Astrocyte (in vitro differentiated cells and primary cell): ENCODE measurements at regions not wholly inside any gene's neighbourhood (a gene's known extent, or its start where the extent isn't known, plus 50 kb on each side); places are given as distances from the start of the nearest gene placed in this dataset.

Source experiments
- DNase-seq: peaks from one replicate; pipeline ENCODE4 v3.0.0-alpha.2; 2010; ENCODE audit warnings: low read depth
- FAIRE-seq: peaks from 2 replicates; lab custom pipeline; 2011; peaks lifted over from hg19 to GRCh38; lab: Jason Lieb, UNC
- H2AFZ ChIP-seq: 2 replicates; pipeline ENCODE4 v1.6.0; 2012; ENCODE audit warnings: low read depth, low read length, inconsistent platforms
- H3K27ac ChIP-seq: 2 replicates; pipeline ENCODE4 v1.5.1; 2011; ENCODE audit warnings: low read depth, low read length, inconsistent platforms
- H3K27me3 ChIP-seq: 2 replicates; pipeline ENCODE4 v1.6.0; 2011; ENCODE audit warnings: low read length, inconsistent platforms; ENCODE audit not compliant: insufficient read depth
- H3K36me3 ChIP-seq: 2 replicates; pipeline ENCODE4 v1.5.1; 2011; ENCODE audit warnings: low read length, inconsistent platforms; ENCODE audit not compliant: insufficient read depth
- H3K4me1 ChIP-seq: 2 replicates; pipeline ENCODE4 v1.5.1; 2011; ENCODE audit warnings: low read length, inconsistent platforms; ENCODE audit not compliant: insufficient read depth
- H3K4me2 ChIP-seq: 2 replicates; pipeline ENCODE4 v1.6.0; 2012; ENCODE audit warnings: low read length, inconsistent platforms
- H3K4me3 ChIP-seq: 2 replicates; pipeline ENCODE4 v1.5.1; 2011; ENCODE audit warnings: low read depth, mild to moderate bottlenecking, low read length, inconsistent platforms; ENCODE audit not compliant: insufficient read depth
- H3K79me2 ChIP-seq: 2 replicates; pipeline ENCODE4 v1.6.0; 2012; ENCODE audit warnings: mild to moderate bottlenecking, low read length, inconsistent platforms; ENCODE audit not compliant: insufficient read depth
- H3K9ac ChIP-seq: 2 replicates; pipeline ENCODE4 v1.6.0; 2012; ENCODE audit warnings: mild to moderate bottlenecking, low read length, inconsistent platforms
- H3K9me3 ChIP-seq: 2 replicates; pipeline ENCODE4 v1.5.1; 2012; ENCODE audit warnings: low read depth, mild to moderate bottlenecking, low read length, inconsistent platforms; ENCODE audit not compliant: insufficient read depth
- H4K20me1 ChIP-seq: 2 replicates; pipeline ENCODE4 v1.6.0; 2012; ENCODE audit warnings: low read length, inconsistent platforms; ENCODE audit not compliant: insufficient read depth
- H3K27ac Mint-ChIP-seq: one replicate; pipeline ENCODE4 v1.8.0; 2021; ENCODE audit warnings: mild to moderate bottlenecking, mixed read lengths; ENCODE audit not compliant: unreplicated experiment
- H3K27me3 Mint-ChIP-seq: one replicate; pipeline ENCODE4 v1.8.0; 2021; ENCODE audit warnings: low read depth, mixed read lengths; ENCODE audit not compliant: unreplicated experiment
- H3K36me3 Mint-ChIP-seq: one replicate; pipeline ENCODE4 v1.8.0; 2021; ENCODE audit warnings: low read depth, mixed read lengths; ENCODE audit not compliant: unreplicated experiment
- H3K4me1 Mint-ChIP-seq: one replicate; pipeline ENCODE4 v1.8.0; 2021; ENCODE audit warnings: low read depth, mixed read lengths; ENCODE audit not compliant: unreplicated experiment
- H3K4me3 Mint-ChIP-seq: one replicate; pipeline ENCODE4 v1.8.0; 2021; ENCODE audit warnings: mild to moderate bottlenecking, moderate library complexity, mixed read lengths; ENCODE audit not compliant: unreplicated experiment
- H3K9me3 Mint-ChIP-seq: one replicate; pipeline ENCODE4 v1.8.0; 2021; ENCODE audit warnings: mild to moderate bottlenecking, mixed read lengths; ENCODE audit not compliant: unreplicated experiment
- CTCF ChIP-seq: IDR thresholded peaks from 2 replicates; pipeline ENCODE4 v1.5.1; 2011; ENCODE audit warnings: low read depth, mild to moderate bottlenecking, inconsistent platforms, low read length, moderate library complexity; ENCODE audit not compliant: insufficient read depth
- EZH2 ChIP-seq: IDR thresholded peaks from 2 replicates; pipeline ENCODE4 v1.6.1; 2012; ENCODE audit warnings: mild to moderate bottlenecking, low read length, inconsistent platforms; ENCODE audit not compliant: insufficient read depth

GRCh38 chr16:80038566-80038965 lies 438.0 kb upstream of the MAF start:
- peaks cover 1% of the 10 kb centered on the region for H3K27me3 Mint-ChIP-seq

DNA sequence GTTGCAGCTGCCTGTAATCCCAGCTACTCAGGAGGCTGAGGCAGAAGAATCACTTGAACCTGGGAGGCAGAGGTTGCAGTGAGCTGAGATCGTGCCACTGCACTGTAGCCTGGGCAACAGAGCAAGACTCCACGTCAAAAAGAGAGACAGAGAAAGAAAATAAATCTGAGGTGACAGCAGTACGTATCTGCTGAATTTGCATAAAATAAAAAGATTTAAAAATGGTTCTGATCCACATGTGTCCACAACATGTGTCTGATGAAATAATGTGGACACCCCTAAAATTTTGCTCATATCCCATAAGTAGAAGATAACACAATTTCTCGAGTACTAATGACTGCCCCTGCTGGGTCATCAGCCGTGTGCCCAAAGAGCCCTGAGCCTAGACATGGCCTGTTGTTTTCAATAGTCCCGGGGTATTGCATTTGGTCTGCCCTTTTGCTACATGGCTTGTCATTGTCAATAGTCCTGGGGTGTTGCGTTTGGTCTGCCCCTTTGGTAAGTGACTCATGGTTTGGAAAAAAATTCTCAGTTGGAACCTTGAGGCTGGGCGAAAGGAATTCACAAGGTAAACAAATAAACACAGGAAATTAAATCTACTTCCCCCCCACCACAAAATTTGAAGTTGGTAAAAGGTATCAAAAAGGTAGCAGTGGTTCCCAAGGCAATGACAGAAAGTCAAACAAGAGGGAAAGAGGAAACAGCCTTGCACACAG lies 434.6 kb upstream of the MAF start:
- no peak overlapping the region for H3K9ac ChIP-seq
- H3K27ac ChIP-seq: no peak overlapping the region
- H3K27ac Mint-ChIP-seq: peak overlapping the region; percentile 18
- no peaks in the 10 kb centered on the region for H4K20me1 ChIP-seq
- peaks cover 14% of the 10 kb centered on the region for H3K4me1 Mint-ChIP-seq
- no peak overlapping the region for H3K4me2 ChIP-seq
- FAIRE-seq (no peak), DNase-seq (no peak)
- H3K4me3 ChIP-seq: no peak overlapping the region
- no peaks in the 10 kb centered on the region for H3K9me3 ChIP-seq
- peaks cover 2% of the 10 kb centered on the region for H3K9me3 Mint-ChIP-seq
- no peak for TF ChIP-seq EZH2
- no peak for TF ChIP-seq CTCF
- H3K27me3 Mint-ChIP-seq: no peaks in the 10 kb centered on the region
- H3K4me1 ChIP-seq: no peaks in the 10 kb centered on the region
- no peak overlapping the region for H3K4me3 Mint-ChIP-seq
- no peaks in the 10 kb centered on the region for H3K79me2 ChIP-seq
- no peaks in the 10 kb centered on the region for H3K36me3 ChIP-seq
- H2AFZ ChIP-seq: no peak overlapping the region
- no peaks in the 10 kb centered on the region for H3K36me3 Mint-ChIP-seq
- H3K27me3 ChIP-seq: peaks cover 2% of the 10 kb centered on the region

More at GRCh38 chr16:80038566-80038965, 438.0 kb upstream of the MAF start:
- no peak overlapping the region for H3K27ac Mint-ChIP-seq
- no peak overlapping the region for H2AFZ ChIP-seq
- DNase-seq (no peak), FAIRE-seq (no peak)
- H3K36me3 ChIP-seq: no peaks in the 10 kb centered on the region
- no peak overlapping the region for H3K4me3 Mint-ChIP-seq
- no peak overlapping the region for H3K27ac ChIP-seq
- H3K9ac ChIP-seq: no peak overlapping the region
- TF ChIP-seq CTCF (no peak), EZH2 (no peak)
- no peak overlapping the region for H3K4me3 ChIP-seq
- peaks cover 2% of the 10 kb centered on the region for H3K9me3 Mint-ChIP-seq
- H3K4me1 Mint-ChIP-seq: peaks cover 20% of the 10 kb centered on the region
- no peaks in the 10 kb centered on the region for H4K20me1 ChIP-seq
- H3K4me1 ChIP-seq: no peaks in the 10 kb centered on the region
- peaks cover 6% of the 10 kb centered on the region for H3K27me3 ChIP-seq
- no peaks in the 10 kb centered on the region for H3K36me3 Mint-ChIP-seq
- H3K9me3 ChIP-seq: no peaks in the 10 kb centered on the region
- H3K4me2 ChIP-seq: no peak overlapping the region
- no peaks in the 10 kb centered on the region for H3K79me2 ChIP-seq

DNA sequence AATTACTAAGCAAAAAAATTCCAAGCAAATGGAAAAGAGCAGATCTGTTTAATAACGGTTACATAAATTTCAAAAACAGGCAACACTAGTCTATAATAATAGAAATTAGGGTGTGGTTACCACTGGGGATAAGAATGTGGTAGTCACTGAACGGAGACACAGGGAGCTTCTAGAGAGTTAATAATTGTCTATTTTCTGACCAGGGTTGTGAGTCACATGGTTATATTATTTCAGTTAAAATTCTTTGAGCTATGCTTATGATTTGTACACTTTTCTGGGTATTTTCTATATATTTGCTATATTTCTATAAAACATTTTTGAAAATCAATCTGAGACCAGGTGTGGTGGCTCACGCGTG lies 433.9 kb upstream of the MAF start:
- Histone ChIP-seq H3K9me3 (no peaks in the 10 kb centered on the region), H3K27me3 (peaks cover 2% of the 10 kb centered on the region), H3K36me3 (no peaks in the 10 kb centered on the region), H2AFZ (no peak overlapping the region), H3K4me2 (no peak overlapping the region), H3K27ac (no peak overlapping the region), H3K9ac (no peak overlapping the region), H3K4me1 (no peaks in the 10 kb centered on the region), H3K4me3 (no peak overlapping the region), H4K20me1 (no peaks in the 10 kb centered on the region), H3K79me2 (no peaks in the 10 kb centered on the region)
- Mint-ChIP-seq H3K9me3 (peaks cover 2% of the 10 kb centered on the region), H3K36me3 (no peaks in the 10 kb centered on the region), H3K4me1 (peaks cover 14% of the 10 kb centered on the region), H3K27me3 (no peaks in the 10 kb centered on the region), H3K27ac (no peak overlapping the region), H3K4me3 (no peak overlapping the region)
- DNase-seq (no peak), FAIRE-seq (no peak)
- no peak for TF ChIP-seq CTCF
- TF ChIP-seq EZH2: no peak
